Nephron (organoid): ENCODE measurements at regions not wholly inside any gene's neighbourhood (a gene's known extent, or its start where the extent isn't known, plus 50 kb on each side); places are given as distances from the start of the nearest gene placed in this dataset.

ENCODE experiments used
- H3K27ac Mint-ChIP-seq, 3 experiments: 2 replicates each; pipeline ENCODE4 v1.8.0; 2020; ENCODE audit warnings: mixed read lengths in 3 of 3, mild to moderate bottlenecking in 2 of 3, moderate library complexity in 1 of 3
- H3K27me3 Mint-ChIP-seq: 2 replicates; pipeline ENCODE4 v1.8.0; 2021; ENCODE audit warnings: low read depth, mild to moderate bottlenecking, moderate library complexity, mixed read lengths
- H3K36me3 Mint-ChIP-seq: 2 replicates; pipeline ENCODE4 v1.8.0; 2020; ENCODE audit warnings: low read depth, mixed read lengths
- H3K4me1 Mint-ChIP-seq: 2 replicates; pipeline ENCODE4 v1.8.0; 2020; ENCODE audit warnings: mixed read lengths
- H3K4me3 Mint-ChIP-seq, 3 experiments: 2 replicates each; pipeline ENCODE4 v1.8.0; 2020; ENCODE audit warnings: mild to moderate bottlenecking in 3 of 3, mixed read lengths in 3 of 3, moderate library complexity in 2 of 3
- H3K9me3 Mint-ChIP-seq: 2 replicates; pipeline ENCODE4 v1.8.0; 2020; ENCODE audit warnings: mixed read lengths
- TF ChIP-seq, protein P1 (sequence below), 3 experiments: fragments of 200-600 bp; sonication (generic); IDR thresholded peaks; one replicate each; pipeline ENCODE4 v1.5.0; 2021; ENCODE audit warnings: antibody characterized with exemption in 3 of 3; ENCODE audit not compliant: unreplicated experiment in 3 of 3

DNA sequence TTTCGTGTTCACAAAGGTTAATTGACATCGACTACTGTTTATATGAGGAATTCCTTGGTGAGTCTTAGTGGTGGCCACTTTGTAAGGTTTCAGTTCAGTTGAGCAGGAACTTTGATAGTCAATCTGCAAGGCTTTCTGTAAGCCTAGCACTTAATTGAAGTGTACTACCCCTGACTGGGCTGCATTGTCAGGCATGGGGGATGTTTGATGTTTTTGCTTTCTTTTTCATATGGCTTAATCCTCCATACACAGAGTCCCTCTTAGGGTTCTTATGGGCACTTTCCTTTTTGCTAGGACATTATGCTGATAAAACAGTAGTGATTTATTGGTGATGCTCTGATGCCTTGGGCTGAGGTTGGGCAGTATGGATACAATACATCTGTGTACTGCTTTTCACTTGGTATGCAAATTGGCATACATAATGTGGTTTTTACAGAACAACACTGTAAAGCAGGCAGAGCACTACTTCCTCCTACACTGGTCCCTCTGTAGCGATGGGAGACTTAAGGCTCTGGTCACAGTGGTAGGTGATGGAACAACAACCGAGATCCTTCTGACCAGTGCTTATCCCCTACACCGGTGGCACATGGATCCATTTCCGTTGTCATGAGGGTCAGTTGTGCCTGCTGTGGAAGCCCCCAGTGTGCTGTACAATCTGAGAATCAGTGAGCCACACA is 261.0 kb downstream of the MFSD1 start:
- Mint-ChIP-seq H3K9me3 (no peaks in the 10 kb centered on the region), H3K4me3 (no peak overlapping the region), H3K27ac (no peak overlapping the region), H3K36me3 (no peaks in the 10 kb centered on the region), H3K4me1 (no peaks in the 10 kb centered on the region), H3K27me3 (peaks cover 4% of the 10 kb centered on the region)
- TF ChIP-seq, protein P1, sequence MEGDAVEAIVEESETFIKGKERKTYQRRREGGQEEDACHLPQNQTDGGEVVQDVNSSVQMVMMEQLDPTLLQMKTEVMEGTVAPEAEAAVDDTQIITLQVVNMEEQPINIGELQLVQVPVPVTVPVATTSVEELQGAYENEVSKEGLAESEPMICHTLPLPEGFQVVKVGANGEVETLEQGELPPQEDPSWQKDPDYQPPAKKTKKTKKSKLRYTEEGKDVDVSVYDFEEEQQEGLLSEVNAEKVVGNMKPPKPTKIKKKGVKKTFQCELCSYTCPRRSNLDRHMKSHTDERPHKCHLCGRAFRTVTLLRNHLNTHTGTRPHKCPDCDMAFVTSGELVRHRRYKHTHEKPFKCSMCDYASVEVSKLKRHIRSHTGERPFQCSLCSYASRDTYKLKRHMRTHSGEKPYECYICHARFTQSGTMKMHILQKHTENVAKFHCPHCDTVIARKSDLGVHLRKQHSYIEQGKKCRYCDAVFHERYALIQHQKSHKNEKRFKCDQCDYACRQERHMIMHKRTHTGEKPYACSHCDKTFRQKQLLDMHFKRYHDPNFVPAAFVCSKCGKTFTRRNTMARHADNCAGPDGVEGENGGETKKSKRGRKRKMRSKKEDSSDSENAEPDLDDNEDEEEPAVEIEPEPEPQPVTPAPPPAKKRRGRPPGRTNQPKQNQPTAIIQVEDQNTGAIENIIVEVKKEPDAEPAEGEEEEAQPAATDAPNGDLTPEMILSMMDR (IDR thresholded peaks at IDR 0.05; ENCODE audit: unreplicated experiment in 3 of 3) = no peak

DNA sequence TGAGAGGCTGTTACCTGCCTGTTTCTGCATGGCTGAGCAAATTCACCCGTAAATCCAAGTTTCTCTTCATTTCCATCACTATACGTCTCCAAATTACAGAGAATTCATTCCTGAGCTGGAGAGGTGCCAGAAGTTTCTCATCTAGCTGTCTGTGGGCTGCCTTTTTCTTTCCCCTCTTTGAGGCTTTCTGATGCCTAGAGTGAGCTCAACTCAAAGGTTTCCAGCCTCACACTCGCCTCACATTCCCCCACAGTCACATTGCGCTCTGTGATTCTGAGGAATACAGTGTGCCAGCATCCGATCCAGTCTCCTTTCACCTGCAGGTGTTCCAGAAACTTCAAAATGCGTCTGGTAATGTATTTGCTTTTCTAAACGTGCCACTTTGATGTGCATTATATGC is 267.2 kb downstream of the MFSD1 start, which contains the start of gene IQCJ:
Gene IQCJ, plus strand, starts transcription at position 229 of the 400 bp plus-strand sequence.
- Mint-ChIP-seq H3K27me3 (peaks cover 5% of the 10 kb centered on the region), H3K27ac (peak within 1 kb of the TSS; percentile 8 to 89 (median 49)), H3K36me3 (no peaks in the 10 kb centered on the region), H3K4me1 (no peaks in the 10 kb centered on the region), H3K4me3 (peak within 1 kb of the TSS; percentile 75 to 77 (median 76)), H3K9me3 (no peaks in the 10 kb centered on the region)
- TF ChIP-seq, protein P1 (IDR thresholded peaks at IDR 0.05; ENCODE audit: unreplicated experiment in 3 of 3) = no peak

DNA sequence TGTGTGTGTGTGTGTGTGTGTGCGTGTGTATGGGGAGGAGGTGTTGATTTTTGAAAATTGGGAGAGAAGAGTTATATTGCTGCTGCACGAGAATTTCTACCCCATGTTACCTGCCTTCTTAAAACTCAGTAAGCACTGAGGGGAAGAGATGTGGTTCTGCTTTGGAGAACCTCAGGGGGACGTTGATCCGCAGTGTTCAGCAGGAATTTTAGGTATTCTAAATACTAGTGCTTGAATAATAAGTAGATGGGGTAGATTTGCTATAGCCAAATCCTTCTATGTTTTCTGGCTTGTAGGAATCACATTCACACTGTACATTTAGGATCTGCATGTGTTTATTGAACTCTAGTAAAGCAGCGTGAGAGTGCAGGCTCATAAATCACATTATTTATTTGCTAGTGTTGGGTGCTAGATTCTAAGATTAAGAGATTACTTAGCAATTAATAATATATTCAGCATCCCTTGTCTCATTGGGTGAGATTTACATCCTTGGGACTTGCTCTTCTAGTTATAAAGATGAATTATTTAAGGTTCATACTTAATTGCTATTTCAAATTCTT is 268.1 kb downstream of the MFSD1 start:
- Mint-ChIP-seq H3K27ac (peak overlapping the region; percentile 8 to 82 (median 20)), H3K9me3 (no peaks in the 10 kb centered on the region), H3K27me3 (peaks cover 4% of the 10 kb centered on the region), H3K4me1 (no peaks in the 10 kb centered on the region), H3K36me3 (no peaks in the 10 kb centered on the region), H3K4me3 (peak overlapping the region; percentile 75 to 77 (median 76))
- TF ChIP-seq, protein P1 (IDR thresholded peaks at IDR 0.05; ENCODE audit: unreplicated experiment in 3 of 3) = no peak

DNA sequence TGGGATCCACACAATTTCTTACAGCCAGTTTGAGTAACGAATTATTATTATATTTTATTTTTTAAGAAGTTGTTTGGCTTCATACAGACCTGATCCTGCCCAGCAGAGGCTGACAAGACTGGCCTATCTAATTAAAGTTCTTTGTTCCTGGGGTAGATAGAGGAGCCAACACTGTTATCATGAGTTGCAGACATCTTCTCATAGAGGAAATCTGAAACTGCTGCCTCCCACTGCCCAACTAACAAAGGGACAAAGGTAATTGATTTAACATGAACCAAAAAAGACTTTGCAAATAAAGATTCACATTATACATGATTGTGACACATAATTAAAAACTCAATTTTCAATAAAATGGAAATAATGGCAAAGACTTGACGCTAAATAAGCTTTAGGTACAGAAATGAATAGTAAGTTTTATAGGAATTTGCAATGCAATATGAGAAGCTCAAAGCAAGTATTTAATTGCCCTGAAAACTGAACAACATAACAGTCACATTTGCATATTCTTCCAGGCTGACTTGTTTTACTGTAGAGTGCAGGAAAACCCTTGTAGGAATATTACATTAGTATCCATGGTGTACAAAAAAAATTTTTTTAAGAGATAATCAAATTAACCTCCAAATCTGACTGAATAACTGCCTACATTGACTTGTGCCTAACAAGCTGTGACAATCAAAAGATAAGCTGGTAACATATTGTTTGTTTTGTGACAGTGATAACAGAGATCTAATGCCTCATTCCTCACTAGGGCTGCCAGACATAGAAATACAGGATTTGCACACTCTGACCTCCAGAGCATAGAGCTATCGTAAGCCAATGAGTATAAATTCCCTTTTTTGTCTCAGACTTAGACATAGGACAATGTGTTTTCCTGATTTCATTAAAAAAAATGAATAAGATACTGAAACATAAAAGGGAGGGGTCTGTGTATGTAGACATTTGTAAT is 273.2 kb downstream of the MFSD1 start:
- TF ChIP-seq, protein P1 (IDR thresholded peaks at IDR 0.05; ENCODE audit: unreplicated experiment in 3 of 3) = no peak
- Mint-ChIP-seq H3K27me3 (no peaks in the 10 kb centered on the region), H3K4me1 (no peaks in the 10 kb centered on the region), H3K9me3 (no peaks in the 10 kb centered on the region), H3K4me3 (no peak overlapping the region), H3K27ac (no peak overlapping the region), H3K36me3 (no peaks in the 10 kb centered on the region)

DNA sequence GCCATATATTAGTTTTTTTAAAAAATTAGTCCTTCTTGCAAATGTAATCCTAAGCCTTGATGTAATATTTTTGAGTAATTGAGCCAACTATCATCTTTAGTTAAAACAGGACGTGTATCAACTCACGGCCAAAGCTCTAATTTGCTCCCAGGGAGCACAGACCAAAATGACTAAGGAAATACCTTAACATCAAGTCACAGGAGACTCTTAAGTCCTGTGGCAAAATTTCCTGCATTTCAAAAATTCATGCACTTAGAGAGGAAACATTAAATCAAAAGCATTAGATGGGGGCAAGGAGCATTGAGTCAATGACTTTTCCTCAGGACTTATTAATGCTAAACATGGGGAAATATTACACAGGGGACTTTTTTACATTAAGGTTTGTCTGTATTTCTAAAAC is 276.0 kb downstream of the MFSD1 start:
- Mint-ChIP-seq H3K27me3 (no peaks in the 10 kb centered on the region), H3K27ac (no peak overlapping the region), H3K4me3 (no peak overlapping the region), H3K36me3 (no peaks in the 10 kb centered on the region), H3K4me1 (no peaks in the 10 kb centered on the region), H3K9me3 (no peaks in the 10 kb centered on the region)
- TF ChIP-seq, protein P1 (IDR thresholded peaks at IDR 0.05; ENCODE audit: unreplicated experiment in 3 of 3) = no peak
